Mesenchymal stem cell (in vitro differentiated cells and primary cell): ENCODE measurements at regions not wholly inside any gene's neighbourhood (a gene's known extent, or its start where the extent isn't known, plus 50 kb on each side); places are given as distances from the start of the nearest gene placed in this dataset.

Experiments
- DNase-seq: peaks from one replicate; pipeline ENCODE4 v3.0.0-alpha.2; 2013
- H2AFZ ChIP-seq: one replicate; pipeline ENCODE4 v1.6.1; 2013; ENCODE audit warnings: low read depth, mild to moderate bottlenecking, control low read depth, inconsistent platforms, low read length, moderate library complexity
- H2AK5ac ChIP-seq: 2 replicates; pipeline ENCODE4 v1.6.1; 2013; ENCODE audit warnings: low read length, moderate library complexity, mild to moderate bottlenecking, inconsistent platforms; ENCODE audit not compliant: severe bottlenecking
- H2BK120ac ChIP-seq: one replicate; pipeline ENCODE4 v1.6.1; 2013; ENCODE audit warnings: low read depth, mild to moderate bottlenecking, inconsistent platforms, low read length, moderate library complexity
- H2BK12ac ChIP-seq, 2 experiments: one replicate each; pipeline ENCODE4 v1.6.1; 2013; ENCODE audit warnings: inconsistent platforms in 2 of 2, low read length in 2 of 2, mild to moderate bottlenecking in 2 of 2, moderate library complexity in 2 of 2, control low read depth in 1 of 2
- H2BK15ac ChIP-seq: one replicate; pipeline ENCODE4 v1.6.1; 2013; ENCODE audit warnings: mild to moderate bottlenecking, low read depth, inconsistent platforms; ENCODE audit not compliant: poor library complexity, severe bottlenecking
- H2BK5ac ChIP-seq: 2 replicates; pipeline ENCODE4 v1.6.1; 2013; ENCODE audit warnings: low read depth, mild to moderate bottlenecking, low read length, control low read depth, inconsistent platforms; ENCODE audit not compliant: poor library complexity, severe bottlenecking
- H3K14ac ChIP-seq, 2 experiments: one replicate each; pipeline ENCODE4 v1.6.1; 2013; ENCODE audit warnings: inconsistent platforms in 2 of 2, low read length in 2 of 2, control low read depth in 1 of 2, mild to moderate bottlenecking in 1 of 2, moderate library complexity in 1 of 2
- H3K18ac ChIP-seq, 2 experiments: one replicate each; pipeline ENCODE4 v1.6.1; 2013; ENCODE audit warnings: inconsistent platforms in 2 of 2, low read length in 2 of 2, control low read depth in 1 of 2, low read depth in 1 of 2, mild to moderate bottlenecking in 1 of 2
- H3K23ac ChIP-seq, 2 experiments: one replicate each; pipeline ENCODE4 v1.6.1; 2013; ENCODE audit warnings: inconsistent platforms in 2 of 2, low read length in 2 of 2, mild to moderate bottlenecking in 2 of 2, moderate library complexity in 2 of 2, control low read depth in 1 of 2
- H3K27ac ChIP-seq: 2 replicates; pipeline ENCODE4 v1.5.1; 2013; ENCODE audit warnings: mild to moderate bottlenecking, moderate library complexity, low read length, control low read depth, inconsistent platforms; ENCODE audit not compliant: poor library complexity, severe bottlenecking
- H3K27me3 ChIP-seq, 2 experiments: 2 replicates each; pipeline versions ENCODE4 v1.6.1 to v1.7.0; 2013; ENCODE audit warnings: low read length in 2 of 2, mild to moderate bottlenecking in 2 of 2, moderate library complexity in 2 of 2, control low read depth in 1 of 2, inconsistent platforms in 1 of 2; ENCODE audit not compliant: control insufficient read depth in 1 of 2, insufficient read depth in 1 of 2
- H3K36me3 ChIP-seq, 2 experiments: 2 replicates each; pipeline versions ENCODE4 v1.6.1 to v1.7.0; 2013; ENCODE audit warnings: low read length in 2 of 2, control low read depth in 1 of 2, inconsistent platforms in 1 of 2, low read depth in 1 of 2, mild to moderate bottlenecking in 1 of 2; ENCODE audit not compliant: insufficient read depth in 2 of 2, control insufficient read depth in 1 of 2
- H3K4ac ChIP-seq, 2 experiments: one replicate each; pipeline ENCODE4 v1.6.1; 2013; ENCODE audit warnings: inconsistent platforms in 2 of 2, low read length in 2 of 2, mild to moderate bottlenecking in 2 of 2, moderate library complexity in 2 of 2, control low read depth in 1 of 2, low read depth in 1 of 2
- H3K4me1 ChIP-seq: 2 replicates; pipeline ENCODE4 v1.6.1; 2013; ENCODE audit warnings: low read depth, low read length, control low read depth; ENCODE audit not compliant: control insufficient read depth, insufficient read depth
- H3K4me2 ChIP-seq: 2 replicates; pipeline ENCODE4 v1.6.1; 2013; ENCODE audit warnings: low read length, mild to moderate bottlenecking, inconsistent platforms; ENCODE audit not compliant: poor library complexity, severe bottlenecking
- H3K4me3 ChIP-seq, 2 experiments: 2 replicates each; pipeline versions ENCODE4 v1.5.1 to v1.7.0; 2013; ENCODE audit warnings: low read length in 2 of 2, mild to moderate bottlenecking in 2 of 2, control low read depth in 1 of 2, low read depth in 1 of 2; ENCODE audit not compliant: insufficient read depth in 1 of 2
- H3K79me1 ChIP-seq: replicated peaks from 2 replicates; pipeline ENCODE4 v1.6.1; 2013; ENCODE audit warnings: mild to moderate bottlenecking, control low read depth, low read length, inconsistent platforms; ENCODE audit not compliant: poor library complexity, severe bottlenecking
- H3K9ac ChIP-seq: 2 replicates; pipeline ENCODE4 v1.7.0; 2013; ENCODE audit warnings: mild to moderate bottlenecking, low read length, moderate library complexity
- H3K9me3 ChIP-seq: 2 replicates; pipeline ENCODE4 v1.7.0; 2013; ENCODE audit warnings: mild to moderate bottlenecking, low read length; ENCODE audit not compliant: control insufficient read depth
- H4K8ac ChIP-seq: one replicate; pipeline ENCODE4 v1.6.1; 2013; ENCODE audit warnings: inconsistent platforms, mild to moderate bottlenecking, low read length, moderate library complexity
- H4K91ac ChIP-seq: one replicate; pipeline ENCODE4 v1.6.1; 2013; ENCODE audit warnings: mild to moderate bottlenecking, low read length, inconsistent platforms
- WGBS: methylation state at CpG from one replicate; pipeline ENCODE4 v1.1.7; 2013; ENCODE audit warnings: mixed read lengths; 5-methylcytosine and 5-hydroxymethylcytosine counted together

DNA sequence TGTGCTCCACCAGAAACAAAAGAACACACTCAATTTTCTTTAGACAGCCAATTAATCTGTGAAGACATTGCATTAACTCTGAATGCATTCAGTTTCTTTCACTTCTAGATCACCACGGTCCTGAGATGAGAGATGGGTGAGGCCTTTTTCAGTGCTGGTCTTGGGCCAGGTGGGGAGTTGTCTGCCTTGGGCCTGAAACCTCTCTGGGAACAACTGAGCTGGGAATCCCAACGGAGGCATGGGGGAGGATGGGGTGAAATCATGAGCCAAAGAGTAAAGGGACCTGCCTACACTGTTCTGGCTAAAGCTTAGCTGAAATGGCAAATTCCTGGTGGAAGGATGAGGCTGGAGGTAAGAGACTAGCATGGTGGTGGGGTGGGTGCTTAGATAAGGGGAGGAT lies 353.5 kb upstream of the B3GAT1 start:
- no peak overlapping the region for H3K4me3 ChIP-seq
- H2BK12ac ChIP-seq: no peak overlapping the region
- no peak overlapping the region for H3K27ac ChIP-seq
- H2AK5ac ChIP-seq: no peak overlapping the region
- H3K79me1 ChIP-seq: no peaks in the 10 kb centered on the region
- H3K14ac ChIP-seq: no peak overlapping the region
- H2AFZ ChIP-seq: no peak overlapping the region
- no peaks in the 10 kb centered on the region for H3K36me3 ChIP-seq
- H3K9ac ChIP-seq: no peak overlapping the region
- no peak overlapping the region for H2BK120ac ChIP-seq
- no peaks in the 10 kb centered on the region for H3K4me1 ChIP-seq
- no peak for DNase-seq
- no peak overlapping the region for H3K4me2 ChIP-seq
- no peak overlapping the region for H2BK15ac ChIP-seq
- H3K27me3 ChIP-seq: no peaks in the 10 kb centered on the region
- H3K4ac ChIP-seq: no peak overlapping the region
- H2BK5ac ChIP-seq: no peak overlapping the region
- no peak overlapping the region for H3K18ac ChIP-seq
- H3K9me3 ChIP-seq: peaks cover 10% of the 10 kb centered on the region
- 65% methylated on average over 2 of the region's 2 CpGs for WGBS
- no peak overlapping the region for H4K8ac ChIP-seq
- no peak overlapping the region for H4K91ac ChIP-seq
- H3K23ac ChIP-seq: no peak overlapping the region

DNA sequence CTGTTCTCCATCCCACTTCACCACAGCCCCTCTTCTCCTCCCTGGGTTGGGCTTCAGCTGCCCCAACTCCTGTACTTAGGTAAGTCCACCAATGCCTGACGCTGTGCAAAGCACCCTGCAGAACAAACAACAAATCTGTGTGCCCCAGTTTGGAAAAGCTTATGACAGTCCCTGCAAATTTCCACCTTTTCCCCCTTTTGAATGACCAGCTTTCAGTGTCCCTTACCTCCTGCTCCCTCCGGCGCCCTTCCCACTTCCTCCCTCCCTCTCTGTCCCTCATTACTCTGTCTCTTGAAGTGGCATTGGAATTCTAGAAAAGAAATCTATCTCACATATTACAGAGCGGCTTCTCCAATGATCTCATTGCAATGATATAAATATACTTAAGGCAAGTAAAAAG lies 352.9 kb upstream of the B3GAT1 start:
- Histone ChIP-seq H2BK15ac (no peak overlapping the region), H3K14ac (no peak overlapping the region), H3K9ac (no peak overlapping the region), H2AK5ac (no peak overlapping the region), H3K27ac (no peak overlapping the region), H3K18ac (no peak overlapping the region), H3K4ac (no peak overlapping the region), H3K79me1 (no peaks in the 10 kb centered on the region), H4K91ac (no peak overlapping the region), H2BK120ac (no peak overlapping the region), H3K4me2 (no peak overlapping the region), H3K27me3 (no peaks in the 10 kb centered on the region), H3K4me3 (no peak overlapping the region), H2BK5ac (no peak overlapping the region), H3K36me3 (no peaks in the 10 kb centered on the region), H3K23ac (no peak overlapping the region), H2BK12ac (no peak overlapping the region), H4K8ac (no peak overlapping the region), H3K4me1 (no peaks in the 10 kb centered on the region), H3K9me3 (peaks cover 10% of the 10 kb centered on the region), H2AFZ (no peak overlapping the region)
- WGBS: 76% methylated on average over 1 of the region's 4 CpGs
- DNase-seq: no peak

DNA sequence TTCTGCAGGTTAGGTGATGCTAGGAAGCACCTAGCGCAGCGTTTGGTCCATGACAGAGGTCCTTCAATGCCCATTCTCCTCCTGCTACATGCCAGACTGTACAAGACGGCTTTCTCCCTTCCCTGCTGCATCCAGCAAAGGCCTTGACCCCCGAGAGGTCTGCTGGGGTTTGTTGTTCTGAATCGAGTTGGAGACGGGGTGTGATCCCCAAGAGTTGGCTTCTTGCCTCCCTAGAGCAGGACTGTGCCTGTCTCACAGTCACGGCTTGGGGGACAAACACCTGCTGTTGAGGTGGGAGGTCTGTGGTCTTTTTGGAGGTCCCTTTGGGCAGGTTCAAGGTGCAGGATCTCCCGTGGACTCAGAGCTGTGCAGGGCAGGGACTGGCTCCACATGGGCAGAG lies 352.3 kb upstream of the B3GAT1 start:
- 57% methylated on average over 8 of the region's 8 CpGs for WGBS
- peaks cover 10% of the 10 kb centered on the region for H3K9me3 ChIP-seq
- no peaks in the 10 kb centered on the region for H3K79me1 ChIP-seq
- no peaks in the 10 kb centered on the region for H3K36me3 ChIP-seq
- H3K4me2 ChIP-seq: no peak overlapping the region
- no peak overlapping the region for H3K18ac ChIP-seq
- no peak overlapping the region for H2BK15ac ChIP-seq
- no peak overlapping the region for H3K23ac ChIP-seq
- H3K27me3 ChIP-seq: no peaks in the 10 kb centered on the region
- no peak overlapping the region for H3K14ac ChIP-seq
- H3K4ac ChIP-seq: no peak overlapping the region
- H4K91ac ChIP-seq: no peak overlapping the region
- no peak for DNase-seq
- H2AK5ac ChIP-seq: no peak overlapping the region
- no peak overlapping the region for H3K27ac ChIP-seq
- no peak overlapping the region for H4K8ac ChIP-seq
- H2BK5ac ChIP-seq: no peak overlapping the region
- no peak overlapping the region for H3K9ac ChIP-seq
- H2AFZ ChIP-seq: no peak overlapping the region
- no peak overlapping the region for H2BK120ac ChIP-seq
- H3K4me3 ChIP-seq: no peak overlapping the region
- H3K4me1 ChIP-seq: no peaks in the 10 kb centered on the region
- H2BK12ac ChIP-seq: no peak overlapping the region

DNA sequence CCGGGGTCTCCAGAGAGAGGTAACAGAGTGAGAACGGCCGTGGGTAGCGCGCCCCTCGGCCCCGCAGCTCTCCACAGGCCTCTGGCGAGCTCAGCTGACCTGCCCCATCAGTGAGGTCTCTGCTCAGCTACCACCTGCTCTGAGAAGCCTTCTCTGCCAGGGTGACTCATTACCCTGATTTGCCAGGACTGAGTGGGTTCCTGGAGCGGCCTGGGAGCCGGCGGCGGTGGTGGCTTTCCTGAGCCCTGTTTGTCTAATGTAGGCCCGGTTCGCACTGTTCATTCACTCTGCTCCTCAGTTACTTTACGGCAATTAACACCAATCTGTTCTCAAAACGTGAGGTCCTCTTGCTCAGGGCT lies 351.0 kb upstream of the B3GAT1 start:
- Histone ChIP-seq H3K36me3 (no peaks in the 10 kb centered on the region), H2AFZ (no peak overlapping the region), H3K4me1 (no peaks in the 10 kb centered on the region), H4K8ac (no peak overlapping the region), H3K18ac (no peak overlapping the region), H3K23ac (no peak overlapping the region), H3K27me3 (no peaks in the 10 kb centered on the region), H2BK120ac (no peak overlapping the region), H2BK15ac (no peak overlapping the region), H3K9ac (no peak overlapping the region), H2AK5ac (no peak overlapping the region), H3K79me1 (no peaks in the 10 kb centered on the region), H3K14ac (no peak overlapping the region), H4K91ac (no peak overlapping the region), H3K9me3 (peaks cover 4% of the 10 kb centered on the region), H3K4me3 (peak overlapping the region in 1 of 2 experiments; percentile 33), H3K4me2 (no peak overlapping the region), H3K4ac (no peak overlapping the region), H3K27ac (no peak overlapping the region), H2BK5ac (no peak overlapping the region), H2BK12ac (no peak overlapping the region)
- 91% methylated on average over 16 of the region's 16 CpGs for WGBS
- no peak for DNase-seq
